ENCODE measurements at regions not wholly inside any gene's neighbourhood (a gene's known extent, or its start where the extent isn't known, plus 50 kb on each side); places are given as distances from the start of the nearest gene placed in this dataset.

- DNase-seq: no peak
- H3K9ac ChIP-seq (ENCODE audit: insufficient read depth, low read length, poor library complexity, severe bottlenecking): no peak overlapping the region
- no peaks in the 10 kb centered on the region for H3K36me3 ChIP-seq (replicated peaks in 1 of 2; ENCODE audit: control insufficient read depth in 1 of 2, insufficient read depth in 2 of 2, low read length in 2 of 2)
- H3K27me3 ChIP-seq (ENCODE audit: control insufficient read depth in 2 of 2, insufficient read depth in 2 of 2, low read length in 2 of 2): no peaks in the 10 kb centered on the region
- H3K79me2 ChIP-seq (ENCODE audit: insufficient read depth, low read length): no peaks in the 10 kb centered on the region
- Mint-ChIP-seq H3K36me3 (no peaks in the 10 kb centered on the region), H3K4me1 (no peaks in the 10 kb centered on the region), H3K27ac (no peak overlapping the region), H3K27me3 (ENCODE audit: low read depth in 3 of 3) (peaks cover 2 to 9% (median 8%) of the 10 kb centered on the region in 3 donors), H3K9me3 (peaks cover 0 to 2% (median 0%) of the 10 kb centered on the region in 7 donors), H3K4me3 (no peak overlapping the region)
- intact Hi-C loops (cut with micrococcal nuclease): no loop called here
- TF ChIP-seq, protein P1, sequence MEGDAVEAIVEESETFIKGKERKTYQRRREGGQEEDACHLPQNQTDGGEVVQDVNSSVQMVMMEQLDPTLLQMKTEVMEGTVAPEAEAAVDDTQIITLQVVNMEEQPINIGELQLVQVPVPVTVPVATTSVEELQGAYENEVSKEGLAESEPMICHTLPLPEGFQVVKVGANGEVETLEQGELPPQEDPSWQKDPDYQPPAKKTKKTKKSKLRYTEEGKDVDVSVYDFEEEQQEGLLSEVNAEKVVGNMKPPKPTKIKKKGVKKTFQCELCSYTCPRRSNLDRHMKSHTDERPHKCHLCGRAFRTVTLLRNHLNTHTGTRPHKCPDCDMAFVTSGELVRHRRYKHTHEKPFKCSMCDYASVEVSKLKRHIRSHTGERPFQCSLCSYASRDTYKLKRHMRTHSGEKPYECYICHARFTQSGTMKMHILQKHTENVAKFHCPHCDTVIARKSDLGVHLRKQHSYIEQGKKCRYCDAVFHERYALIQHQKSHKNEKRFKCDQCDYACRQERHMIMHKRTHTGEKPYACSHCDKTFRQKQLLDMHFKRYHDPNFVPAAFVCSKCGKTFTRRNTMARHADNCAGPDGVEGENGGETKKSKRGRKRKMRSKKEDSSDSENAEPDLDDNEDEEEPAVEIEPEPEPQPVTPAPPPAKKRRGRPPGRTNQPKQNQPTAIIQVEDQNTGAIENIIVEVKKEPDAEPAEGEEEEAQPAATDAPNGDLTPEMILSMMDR (IDR thresholded peaks at IDR 0.05): no peak
- H2AFZ ChIP-seq (ENCODE audit: insufficient read depth, low read depth, low read length, poor library complexity, severe bottlenecking): no peak overlapping the region
- no peak overlapping the region for H3K4me2 ChIP-seq (replicated peaks; ENCODE audit: extremely low read depth, low read length, poor library complexity, severe bottlenecking)
- H3K4me3 ChIP-seq (replicated peaks in 1 of 3; ENCODE audit: low read depth in 2 of 3, low read length in 3 of 3): no peak overlapping the region
- no peaks in the 10 kb centered on the region for H4K20me1 ChIP-seq (ENCODE audit: insufficient read depth, low read length)
- H3K4me1 ChIP-seq (ENCODE audit: control insufficient read depth in 1 of 2, insufficient read depth in 2 of 2, low read length in 2 of 2): no peaks in the 10 kb centered on the region
- no peak overlapping the region for H3K27ac ChIP-seq (ENCODE audit: low read depth in 1 of 2, low read length in 2 of 2)
- no CpG with 5 or more reads among the region's 3 CpGs for WGBS (ENCODE audit: insufficient coverage)
- H3K9me3 ChIP-seq (replicated peaks in 1 of 2; ENCODE audit: control insufficient read depth in 1 of 2, insufficient read depth in 1 of 2, low read length in 2 of 2): no peaks in the 10 kb centered on the region
These were observed 345.3 kb downstream of the CXCL12 start for GRCh38 chr10:44039599-44039998.

- Histone ChIP-seq H2AFZ (ENCODE audit: insufficient read depth, low read depth, low read length, poor library complexity, severe bottlenecking) (no peak overlapping the region), H3K9ac (ENCODE audit: insufficient read depth, low read length, poor library complexity, severe bottlenecking) (no peak overlapping the region), H3K79me2 (ENCODE audit: insufficient read depth, low read length) (no peaks in the 10 kb centered on the region), H3K4me2 (replicated peaks; ENCODE audit: extremely low read depth, low read length, poor library complexity, severe bottlenecking) (no peak overlapping the region), H3K4me3 (replicated peaks in 1 of 3; ENCODE audit: low read depth in 2 of 3, low read length in 3 of 3) (no peak overlapping the region), H3K4me1 (ENCODE audit: control insufficient read depth in 1 of 2, insufficient read depth in 2 of 2, low read length in 2 of 2) (no peaks in the 10 kb centered on the region), H3K36me3 (replicated peaks in 1 of 2; ENCODE audit: control insufficient read depth in 1 of 2, insufficient read depth in 2 of 2, low read length in 2 of 2) (no peaks in the 10 kb centered on the region), H3K27ac (ENCODE audit: low read depth in 1 of 2, low read length in 2 of 2) (no peak overlapping the region), H3K27me3 (ENCODE audit: control insufficient read depth in 2 of 2, insufficient read depth in 2 of 2, low read length in 2 of 2) (no peaks in the 10 kb centered on the region), H3K9me3 (replicated peaks in 1 of 2; ENCODE audit: control insufficient read depth in 1 of 2, insufficient read depth in 1 of 2, low read length in 2 of 2) (no peaks in the 10 kb centered on the region), H4K20me1 (ENCODE audit: insufficient read depth, low read length) (no peaks in the 10 kb centered on the region)
- Mint-ChIP-seq H3K4me1 (no peaks in the 10 kb centered on the region), H3K36me3 (no peaks in the 10 kb centered on the region), H3K4me3 (no peak overlapping the region), H3K9me3 (peaks cover 0 to 2% (median 0%) of the 10 kb centered on the region in 7 donors), H3K27ac (no peak overlapping the region), H3K27me3 (ENCODE audit: low read depth in 3 of 3) (peaks cover 5 to 9% (median 8%) of the 10 kb centered on the region in 3 donors)
- TF ChIP-seq, protein P1 (IDR thresholded peaks at IDR 0.05): no peak
- DNase-seq: no peak
- WGBS (ENCODE audit: insufficient coverage): 60% methylated on average over 3 of the region's 3 CpGs
- intact Hi-C loops (cut with micrococcal nuclease): no loop called here
These were observed 348.5 kb downstream of the CXCL12 start for GRCh38 chr10:44036425-44036824.
